ENCODE measurements at regions not wholly inside any gene's neighbourhood (a gene's known extent, or its start where the extent isn't known, plus 50 kb on each side); places are given as distances from the start of the nearest gene placed in this dataset.

GRCh38 chr3:168585544-168585943, 489.8 kb upstream of the GOLIM4 start:
- DNase-seq: no peak
- intact Hi-C loops (cut with DNase I): no loop called here
- no peak overlapping the region for H3K27ac ChIP-seq
- H3K9me3 ChIP-seq: no peaks in the 10 kb centered on the region
- no peak overlapping the region for H3K4me3 ChIP-seq
- no peaks in the 10 kb centered on the region for H3K4me1 ChIP-seq (ENCODE audit: insufficient read depth)
- H3K36me3 ChIP-seq: no peaks in the 10 kb centered on the region
- TF ChIP-seq EP300 (IDR thresholded peaks at IDR 0.05) (no peak), CTCF (IDR thresholded peaks at IDR 0.05) (no peak), POLR2A (IDR thresholded peaks at IDR 0.05) (no peak)
- no peaks in the 10 kb centered on the region for H3K27me3 ChIP-seq

- no peak for TF ChIP-seq EP300 (IDR thresholded peaks at IDR 0.05)
- TF ChIP-seq POLR2A (IDR thresholded peaks at IDR 0.05): no peak
- TF ChIP-seq CTCF (IDR thresholded peaks at IDR 0.05): no peak
Observed at GRCh38 chr3:168583977-168584376, 488.3 kb upstream of the GOLIM4 start.

GRCh38 chr3:168582503-168582902, 486.8 kb upstream of the GOLIM4 start:
- H3K4me3 ChIP-seq: no peak overlapping the region
- no peak for DNase-seq
- intact Hi-C loops (cut with DNase I): loop anchor here in 1 of 4 donors (1.0 kb wide), 1 partner anchor 22 kb away; no protein-coding TSS in a partner anchor
- no peaks in the 10 kb centered on the region for H3K36me3 ChIP-seq
- no peak overlapping the region for H3K27ac ChIP-seq
- no peaks in the 10 kb centered on the region for H3K27me3 ChIP-seq
- no peaks in the 10 kb centered on the region for H3K4me1 ChIP-seq (ENCODE audit: insufficient read depth)
- no peaks in the 10 kb centered on the region for H3K9me3 ChIP-seq
- no peak for TF ChIP-seq EP300 (IDR thresholded peaks at IDR 0.05)
- TF ChIP-seq CTCF (IDR thresholded peaks at IDR 0.05): no peak
- no peak for TF ChIP-seq POLR2A (IDR thresholded peaks at IDR 0.05)

More at GRCh38 chr3:168583977-168584376, 488.3 kb upstream of the GOLIM4 start:
- Histone ChIP-seq H3K36me3 (no peaks in the 10 kb centered on the region), H3K9me3 (no peaks in the 10 kb centered on the region), H3K27me3 (no peaks in the 10 kb centered on the region), H3K27ac (no peak overlapping the region), H3K4me3 (no peak overlapping the region), H3K4me1 (ENCODE audit: insufficient read depth) (no peaks in the 10 kb centered on the region)
- intact Hi-C loops (cut with DNase I): no loop called here
- DNase-seq: no peak
- WGBS, 3 donors: 67 to 77% (median 75%) methylated on average over 3 of the region's 3 CpGs

GRCh38 chr3:168581771-168582225, 486.1 kb upstream of the GOLIM4 start:
- Histone ChIP-seq H3K4me3 (no peak overlapping the region), H3K27ac (no peak overlapping the region), H3K4me1 (ENCODE audit: insufficient read depth) (no peaks in the 10 kb centered on the region), H3K9me3 (no peaks in the 10 kb centered on the region), H3K36me3 (no peaks in the 10 kb centered on the region), H3K27me3 (no peaks in the 10 kb centered on the region)
- TF ChIP-seq POLR2A (IDR thresholded peaks at IDR 0.05) (no peak), EP300 (IDR thresholded peaks at IDR 0.05) (no peak), CTCF (IDR thresholded peaks at IDR 0.05) (no peak)
- no peak for DNase-seq
- WGBS, 3 donors: 21 to 48% (median 28%) methylated on average over 2 of the region's 2 CpGs
- intact Hi-C loops (cut with DNase I): loop anchor here in 1 of 4 donors (1.0 kb wide), 1 partner anchor 21 kb away; no protein-coding TSS in a partner anchor

Measured in ovary (tissue), 7 donors.